Liver (tissue), 3 donors: ENCODE measurements at regions not wholly inside any gene's neighbourhood (a gene's known extent, or its start where the extent isn't known, plus 50 kb on each side); places are given as distances from the start of the nearest gene placed in this dataset.

ENCODE experiments used
- JUND ChIP-seq, 2 donors: IDR thresholded peaks; 2 replicates each; pipeline ENCODE4 v1.6.1; 2016; ENCODE audit warnings: antibody characterized with exemption in 2 of 2
- TF ChIP-seq, protein P1 (sequence below): fragments of 150-350 bp; IDR thresholded peaks from 2 replicates; pipeline ENCODE4 v1.5.1; 2017; ENCODE audit warnings: improper control_type of control experiment, low read depth, low read length; ENCODE audit not compliant: missing input control
- donor health status: healthy.
- donor health status: healthy.

GRCh38 chr1:208556461-208556860, 312.3 kb upstream of the PLXNA2 start:
- TF ChIP-seq, protein P1, sequence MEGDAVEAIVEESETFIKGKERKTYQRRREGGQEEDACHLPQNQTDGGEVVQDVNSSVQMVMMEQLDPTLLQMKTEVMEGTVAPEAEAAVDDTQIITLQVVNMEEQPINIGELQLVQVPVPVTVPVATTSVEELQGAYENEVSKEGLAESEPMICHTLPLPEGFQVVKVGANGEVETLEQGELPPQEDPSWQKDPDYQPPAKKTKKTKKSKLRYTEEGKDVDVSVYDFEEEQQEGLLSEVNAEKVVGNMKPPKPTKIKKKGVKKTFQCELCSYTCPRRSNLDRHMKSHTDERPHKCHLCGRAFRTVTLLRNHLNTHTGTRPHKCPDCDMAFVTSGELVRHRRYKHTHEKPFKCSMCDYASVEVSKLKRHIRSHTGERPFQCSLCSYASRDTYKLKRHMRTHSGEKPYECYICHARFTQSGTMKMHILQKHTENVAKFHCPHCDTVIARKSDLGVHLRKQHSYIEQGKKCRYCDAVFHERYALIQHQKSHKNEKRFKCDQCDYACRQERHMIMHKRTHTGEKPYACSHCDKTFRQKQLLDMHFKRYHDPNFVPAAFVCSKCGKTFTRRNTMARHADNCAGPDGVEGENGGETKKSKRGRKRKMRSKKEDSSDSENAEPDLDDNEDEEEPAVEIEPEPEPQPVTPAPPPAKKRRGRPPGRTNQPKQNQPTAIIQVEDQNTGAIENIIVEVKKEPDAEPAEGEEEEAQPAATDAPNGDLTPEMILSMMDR: no peak
- TF ChIP-seq JUND (IDR thresholded peaks at IDR 0.05): no peak
